ENCODE measurements at regions not wholly inside any gene's neighbourhood (a gene's known extent, or its start where the extent isn't known, plus 50 kb on each side); places are given as distances from the start of the nearest gene placed in this dataset.

DNA sequence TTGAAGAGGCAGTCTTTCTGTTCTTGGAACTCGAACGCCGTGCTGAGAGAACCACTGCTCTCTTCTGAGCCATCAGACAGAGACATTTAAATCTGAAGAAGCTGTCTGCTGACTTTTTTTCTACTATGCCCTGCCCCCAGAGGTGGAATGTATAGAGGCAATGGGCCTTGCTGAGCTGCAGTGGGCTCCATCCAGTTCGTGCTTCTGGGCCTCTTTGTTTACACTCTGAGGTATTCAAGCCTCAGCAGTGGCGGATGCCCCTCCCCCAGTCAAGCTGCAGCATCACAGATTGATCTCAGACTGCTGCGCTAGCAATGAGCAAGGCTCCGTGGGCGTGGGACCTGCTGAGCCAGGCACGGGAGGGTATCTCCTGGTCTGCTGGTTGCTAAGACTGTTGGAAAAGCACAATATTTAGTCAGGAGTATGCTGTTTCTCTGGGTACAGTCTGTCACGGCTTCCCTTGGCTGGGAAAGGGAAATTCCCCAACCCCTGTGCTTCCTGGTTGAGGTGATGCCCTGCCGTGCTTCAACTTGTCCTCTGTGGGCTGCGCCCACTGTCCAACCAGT, 526.8 kb downstream of the CD109 start:
- TF ChIP-seq POLR2A (IDR thresholded peaks at IDR 0.05; ENCODE audit: low read length) (no peak), GATA1 (IDR thresholded peaks at IDR 0.05; ENCODE audit: low read depth, low read length) (no peak)

Data from erythroblast (primary cell).